ENCODE measurements at regions not wholly inside any gene's neighbourhood (a gene's known extent, or its start where the extent isn't known, plus 50 kb on each side); places are given as distances from the start of the nearest gene placed in this dataset.

- no peak for DNase-seq
Measured at GRCh38 chr2:3138621-3139020, 239.0 kb downstream of the EIPR1 start.

- DNase-seq = no peak
Measured at GRCh38 chr2:3137651-3138300, 239.8 kb downstream of the EIPR1 start.

- no peak for DNase-seq
Measured at GRCh38 chr2:3135676-3136075, 241.9 kb downstream of the EIPR1 start.

GRCh38 chr2:3134026-3134571, 243.5 kb downstream of the EIPR1 start:
- no peak for DNase-seq

GRCh38 chr2:3132966-3133365, 244.7 kb downstream of the EIPR1 start:
- no peak for DNase-seq

GRCh38 chr2:3132466-3132865, 245.2 kb downstream of the EIPR1 start:
- DNase-seq = no peak

- no peak for DNase-seq
Measured at GRCh38 chr2:3131636-3132326, 245.8 kb downstream of the EIPR1 start.

- no peak for DNase-seq
Measured at GRCh38 chr2:3130889-3131635, 246.6 kb downstream of the EIPR1 start.

GRCh38 chr2:3130444-3130843, 247.2 kb downstream of the EIPR1 start:
- DNase-seq = no peak

- DNase-seq = no peak
Measured at GRCh38 chr2:3129867-3130266, 247.8 kb downstream of the EIPR1 start.

- no peak for DNase-seq
Measured at GRCh38 chr2:3128786-3129185, 248.8 kb downstream of the EIPR1 start.

- no peak for DNase-seq
Measured at GRCh38 chr2:3127710-3128109, 249.9 kb downstream of the EIPR1 start.

GRCh38 chr2:3126911-3127621, 250.6 kb downstream of the EIPR1 start:
- no peak for DNase-seq

GRCh38 chr2:3126171-3126910, 251.3 kb downstream of the EIPR1 start:
- DNase-seq = no peak

- DNase-seq = no peak
Measured at GRCh38 chr2:3125761-3126130, 251.9 kb downstream of the EIPR1 start.

- no peak for DNase-seq
Measured at GRCh38 chr2:3125001-3125760, 252.4 kb downstream of the EIPR1 start.

GRCh38 chr2:3122525-3122924, 255.1 kb downstream of the EIPR1 start:
- DNase-seq = no peak

- DNase-seq = no peak
Measured at GRCh38 chr2:3121601-3122000, 256.0 kb downstream of the EIPR1 start.

GRCh38 chr2:3117650-3118216, 259.9 kb downstream of the EIPR1 start:
- DNase-seq = no peak

- DNase-seq = no peak
Measured at GRCh38 chr2:3116371-3116770, 261.2 kb downstream of the EIPR1 start.
